Panc1 (cell line): ENCODE measurements at regions not wholly inside any gene's neighbourhood (a gene's known extent, or its start where the extent isn't known, plus 50 kb on each side); places are given as distances from the start of the nearest gene placed in this dataset.

Experiments used
- CTCF ChIP-seq: fragments of 450-650 bp; IDR thresholded peaks from 2 replicates; pipeline ENCODE4 v1.5.1; 2017; ENCODE audit warnings: mild to moderate bottlenecking
- POLR2AphosphoS5 ChIP-seq: IDR thresholded peaks from 2 replicates; pipeline ENCODE4 v1.6.1; 2012; ENCODE audit warnings: mild to moderate bottlenecking, low read depth, low read length, moderate library complexity
- TCF7L2 ChIP-seq: IDR thresholded peaks from 2 replicates; pipeline ENCODE4 v1.6.1; 2011; ENCODE audit warnings: mild to moderate bottlenecking, low read depth, low read length, inconsistent platforms

GRCh38 chr1:115459161-115459560 lies 121.1 kb upstream of the NGF start:
- TF ChIP-seq CTCF (no peak), POLR2AphosphoS5 (no peak), TCF7L2 (no peak)
